Sigmoid colon (tissue), 4 donors: ENCODE measurements at regions not wholly inside any gene's neighbourhood (a gene's known extent, or its start where the extent isn't known, plus 50 kb on each side); places are given as distances from the start of the nearest gene placed in this dataset.

Source experiments
- EP300 ChIP-seq, 4 donors: sonication (generic); formaldehyde crosslinking; IDR thresholded peaks; one replicate each; pipeline ENCODE4 v1.6.1; 2017; ENCODE audit warnings: antibody characterized with exemption in 4 of 4
- POLR2A ChIP-seq, 2 donors: fragments of 450-650 bp; IDR thresholded peaks; one replicate each; pipeline ENCODE4 v1.6.1; 2016; ENCODE audit warnings: antibody characterized with exemption in 2 of 2, mild to moderate bottlenecking in 2 of 2, moderate library complexity in 2 of 2
- POLR2AphosphoS5 ChIP-seq, 4 donors: sonication (generic); formaldehyde crosslinking; IDR thresholded peaks; one replicate each; pipeline ENCODE4 v1.6.1; 2017; ENCODE audit warnings: antibody characterized with exemption in 4 of 4
- TF ChIP-seq, protein P1 (sequence below), 4 experiments: fragments of 450-650 bp in 3 of 4; fragments of 200-600 bp in 1 of 4; IDR thresholded peaks; one replicate each; pipeline ENCODE4 v1.5.1; 2016 to 2019; ENCODE audit warnings: antibody characterized with exemption in 4 of 4, mild to moderate bottlenecking in 3 of 4, moderate library complexity in 2 of 4

DNA sequence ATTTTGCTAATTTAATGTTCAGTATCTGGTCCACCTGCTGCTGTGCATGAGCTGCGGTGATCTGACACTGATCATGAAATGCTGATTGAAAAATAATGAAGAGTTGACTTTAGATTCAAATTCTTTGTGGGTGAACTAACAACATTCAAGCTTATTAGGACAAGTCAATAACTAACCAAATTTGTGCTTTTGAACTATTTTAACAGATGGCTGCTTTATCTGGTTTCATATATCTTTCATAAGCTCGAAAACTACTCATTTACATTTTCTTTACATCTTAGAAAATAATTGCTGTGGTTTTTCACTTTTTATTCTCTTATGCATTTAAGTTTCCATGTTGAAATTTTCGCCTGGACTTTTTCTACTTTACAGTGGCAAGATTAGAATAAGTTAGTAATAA lies 274.8 kb upstream of the CCNG1 start:
- TF ChIP-seq, protein P1, sequence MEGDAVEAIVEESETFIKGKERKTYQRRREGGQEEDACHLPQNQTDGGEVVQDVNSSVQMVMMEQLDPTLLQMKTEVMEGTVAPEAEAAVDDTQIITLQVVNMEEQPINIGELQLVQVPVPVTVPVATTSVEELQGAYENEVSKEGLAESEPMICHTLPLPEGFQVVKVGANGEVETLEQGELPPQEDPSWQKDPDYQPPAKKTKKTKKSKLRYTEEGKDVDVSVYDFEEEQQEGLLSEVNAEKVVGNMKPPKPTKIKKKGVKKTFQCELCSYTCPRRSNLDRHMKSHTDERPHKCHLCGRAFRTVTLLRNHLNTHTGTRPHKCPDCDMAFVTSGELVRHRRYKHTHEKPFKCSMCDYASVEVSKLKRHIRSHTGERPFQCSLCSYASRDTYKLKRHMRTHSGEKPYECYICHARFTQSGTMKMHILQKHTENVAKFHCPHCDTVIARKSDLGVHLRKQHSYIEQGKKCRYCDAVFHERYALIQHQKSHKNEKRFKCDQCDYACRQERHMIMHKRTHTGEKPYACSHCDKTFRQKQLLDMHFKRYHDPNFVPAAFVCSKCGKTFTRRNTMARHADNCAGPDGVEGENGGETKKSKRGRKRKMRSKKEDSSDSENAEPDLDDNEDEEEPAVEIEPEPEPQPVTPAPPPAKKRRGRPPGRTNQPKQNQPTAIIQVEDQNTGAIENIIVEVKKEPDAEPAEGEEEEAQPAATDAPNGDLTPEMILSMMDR (IDR thresholded peaks at IDR 0.05), result no peak
- TF ChIP-seq POLR2A (IDR thresholded peaks at IDR 0.05) (no peak), EP300 (IDR thresholded peaks at IDR 0.05) (no peak), POLR2AphosphoS5 (IDR thresholded peaks at IDR 0.05) (no peak)
